Fibroblast of mammary gland (primary cell): ENCODE measurements at regions not wholly inside any gene's neighbourhood (a gene's known extent, or its start where the extent isn't known, plus 50 kb on each side); places are given as distances from the start of the nearest gene placed in this dataset.

ENCODE experiments used
- DNase-seq: peaks from one replicate; pipeline ENCODE4 v3.0.0-alpha.2; 2010; ENCODE audit warnings: low read depth
- H3K4me3 ChIP-seq: 2 replicates; pipeline ENCODE4 v1.5.1; 2011; ENCODE audit warnings: low read depth, mild to moderate bottlenecking, low read length, moderate library complexity; ENCODE audit not compliant: control insufficient read depth
- TF ChIP-seq, protein P1 (sequence below): conservative IDR thresholded peaks from 2 replicates; pipeline ENCODE4 v1.5.1; 2011; ENCODE audit warnings: low read depth, low read length, inconsistent platforms; ENCODE audit not compliant: control insufficient read depth, insufficient read depth

- no peak overlapping the region for H3K4me3 ChIP-seq
- DNase-seq = no peak
- TF ChIP-seq, protein P1, sequence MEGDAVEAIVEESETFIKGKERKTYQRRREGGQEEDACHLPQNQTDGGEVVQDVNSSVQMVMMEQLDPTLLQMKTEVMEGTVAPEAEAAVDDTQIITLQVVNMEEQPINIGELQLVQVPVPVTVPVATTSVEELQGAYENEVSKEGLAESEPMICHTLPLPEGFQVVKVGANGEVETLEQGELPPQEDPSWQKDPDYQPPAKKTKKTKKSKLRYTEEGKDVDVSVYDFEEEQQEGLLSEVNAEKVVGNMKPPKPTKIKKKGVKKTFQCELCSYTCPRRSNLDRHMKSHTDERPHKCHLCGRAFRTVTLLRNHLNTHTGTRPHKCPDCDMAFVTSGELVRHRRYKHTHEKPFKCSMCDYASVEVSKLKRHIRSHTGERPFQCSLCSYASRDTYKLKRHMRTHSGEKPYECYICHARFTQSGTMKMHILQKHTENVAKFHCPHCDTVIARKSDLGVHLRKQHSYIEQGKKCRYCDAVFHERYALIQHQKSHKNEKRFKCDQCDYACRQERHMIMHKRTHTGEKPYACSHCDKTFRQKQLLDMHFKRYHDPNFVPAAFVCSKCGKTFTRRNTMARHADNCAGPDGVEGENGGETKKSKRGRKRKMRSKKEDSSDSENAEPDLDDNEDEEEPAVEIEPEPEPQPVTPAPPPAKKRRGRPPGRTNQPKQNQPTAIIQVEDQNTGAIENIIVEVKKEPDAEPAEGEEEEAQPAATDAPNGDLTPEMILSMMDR = no peak
These were observed 342.2 kb upstream of the MKI67 start for GRCh38 chr10:128468462-128468861.

DNA sequence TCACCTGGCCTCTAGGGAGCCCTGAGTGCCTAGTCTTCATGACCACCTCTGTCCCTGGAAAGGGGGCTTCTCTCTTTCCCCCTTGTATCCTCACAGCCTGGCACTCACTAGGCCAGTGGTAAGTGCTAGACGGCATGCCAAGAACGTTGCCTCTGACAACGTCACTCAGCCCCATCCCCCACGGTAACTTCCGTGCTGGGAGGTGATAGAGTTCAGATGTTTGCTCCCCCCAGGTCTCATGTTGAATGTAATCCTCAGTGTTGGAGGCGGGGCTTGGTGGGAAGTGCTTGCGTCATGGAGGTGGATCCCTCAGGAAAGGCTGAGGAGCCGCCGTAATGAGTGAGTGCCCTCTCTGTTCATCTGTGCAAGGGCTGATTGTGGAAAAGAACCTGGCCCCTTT, 343.3 kb upstream of the MKI67 start:
- no peak for DNase-seq
- H3K4me3 ChIP-seq = no peak overlapping the region
- TF ChIP-seq, protein P1 = no peak

GRCh38 chr10:128470321-128470965, 344.2 kb upstream of the MKI67 start:
- no peak overlapping the region for H3K4me3 ChIP-seq
- TF ChIP-seq, protein P1 = no peak
- DNase-seq = no peak

DNA sequence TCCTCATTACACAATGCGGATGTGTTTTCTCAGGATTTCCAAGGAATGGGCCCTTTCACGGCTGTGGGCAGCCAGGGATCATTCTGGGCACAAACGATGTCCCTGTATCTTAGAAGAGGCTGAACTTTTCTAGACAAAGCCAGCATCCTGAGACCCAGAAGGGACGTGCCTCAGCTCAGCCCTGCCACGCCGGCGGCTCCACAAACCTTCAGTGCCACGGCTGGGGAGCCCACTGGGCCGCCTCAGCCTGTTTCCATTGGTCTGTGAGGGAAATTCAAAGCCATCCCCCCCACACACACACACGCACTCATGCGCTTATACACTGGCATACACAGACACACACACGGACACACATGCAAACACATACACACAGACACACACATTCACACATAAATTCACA, 344.9 kb upstream of the MKI67 start:
- no peak overlapping the region for H3K4me3 ChIP-seq
- TF ChIP-seq, protein P1 = no peak
- no peak for DNase-seq

DNA sequence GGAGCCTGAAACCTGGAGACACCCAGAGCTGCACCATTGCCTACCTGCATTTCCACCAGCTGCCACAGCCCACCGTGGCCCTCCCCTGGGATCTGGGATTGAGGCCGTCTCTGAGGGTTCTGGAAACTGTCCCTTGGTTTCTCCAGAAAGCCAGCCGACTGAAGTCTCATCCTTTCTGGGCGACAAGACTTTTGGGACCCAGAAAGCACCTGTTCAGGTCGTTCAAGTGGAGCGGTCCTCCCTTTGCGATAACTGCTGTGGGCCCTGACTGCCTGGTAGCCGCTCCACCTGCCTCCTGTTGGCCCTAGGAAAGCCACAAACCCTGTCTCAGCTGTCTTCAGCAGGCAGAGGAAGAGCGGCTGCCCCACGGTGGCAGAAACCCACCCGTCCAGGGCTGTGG, 346.0 kb upstream of the MKI67 start:
- H3K4me3 ChIP-seq = no peak overlapping the region
- TF ChIP-seq, protein P1 = no peak
- no peak for DNase-seq

DNA sequence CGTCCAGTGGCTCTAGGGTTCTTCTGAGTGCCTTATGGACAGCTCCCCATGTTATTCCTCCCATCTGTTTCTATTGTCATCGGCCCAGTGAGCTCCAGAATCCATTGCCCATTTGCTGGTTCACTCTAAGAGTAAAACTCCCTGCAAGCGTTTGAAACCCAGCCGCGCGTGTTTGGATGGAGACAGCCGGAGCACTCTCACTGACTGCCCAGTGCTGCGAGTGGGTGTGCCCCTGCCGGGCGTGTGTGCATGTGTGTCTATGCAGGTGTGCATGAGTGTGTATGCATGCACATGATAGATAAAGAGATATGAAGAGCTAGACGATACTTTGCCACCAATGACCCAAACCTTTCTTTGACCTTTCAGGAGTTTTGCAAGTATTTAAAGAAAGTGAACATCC, 347.2 kb upstream of the MKI67 start:
- no peak overlapping the region for H3K4me3 ChIP-seq
- TF ChIP-seq, protein P1 = no peak
- no peak for DNase-seq

DNA sequence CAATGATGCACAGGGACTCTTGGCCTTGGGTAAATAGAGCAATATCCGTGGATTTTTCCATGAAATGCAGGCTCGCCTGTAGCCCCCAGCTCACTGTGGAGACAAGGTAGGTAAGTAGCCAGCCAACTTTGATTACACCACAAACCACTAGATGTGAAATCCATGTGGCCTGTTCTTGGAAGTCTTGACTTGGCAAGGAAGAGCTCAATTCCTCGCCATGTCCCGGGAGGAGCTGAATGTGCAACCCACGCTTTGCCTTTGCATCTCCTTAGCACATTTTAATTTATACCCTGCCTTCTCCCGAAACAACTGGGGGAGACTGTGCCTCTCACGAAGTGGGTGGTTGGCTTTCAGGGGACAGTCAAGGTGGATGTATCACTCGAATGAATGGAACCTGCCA, 347.7 kb upstream of the MKI67 start:
- DNase-seq = no peak
- no peak overlapping the region for H3K4me3 ChIP-seq
- TF ChIP-seq, protein P1 = no peak
